CD4-positive, alpha-beta T cell treated with Interleukin-15 for 4 hours (primary cell): ENCODE measurements at regions not wholly inside any gene's neighbourhood (a gene's known extent, or its start where the extent isn't known, plus 50 kb on each side); places are given as distances from the start of the nearest gene placed in this dataset.

ENCODE experiments used
- DNase-seq: peaks from one replicate; pipeline ENCODE4 v3.0.0-alpha.2; 2020; ENCODE audit warnings: low spot score

DNA sequence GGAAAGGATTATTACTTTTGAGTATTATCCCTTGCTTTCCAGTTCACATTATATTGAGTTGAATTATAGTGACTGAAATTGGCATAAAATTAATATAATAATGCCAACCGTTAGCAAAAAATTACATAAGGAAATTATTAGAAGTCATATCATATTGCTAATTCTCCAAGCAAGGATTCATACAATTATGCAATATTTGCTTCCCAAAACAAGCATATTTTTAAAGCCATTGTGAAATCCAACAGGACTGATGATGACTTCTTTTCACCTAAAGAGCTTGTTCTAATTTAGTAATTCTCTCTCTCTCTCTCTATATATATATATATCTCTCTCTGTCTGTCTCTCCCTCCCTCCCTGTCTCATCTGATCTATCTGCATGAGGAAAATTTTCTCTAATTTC lies 283.5 kb downstream of the DSEL start:
- no peak for DNase-seq

DNA sequence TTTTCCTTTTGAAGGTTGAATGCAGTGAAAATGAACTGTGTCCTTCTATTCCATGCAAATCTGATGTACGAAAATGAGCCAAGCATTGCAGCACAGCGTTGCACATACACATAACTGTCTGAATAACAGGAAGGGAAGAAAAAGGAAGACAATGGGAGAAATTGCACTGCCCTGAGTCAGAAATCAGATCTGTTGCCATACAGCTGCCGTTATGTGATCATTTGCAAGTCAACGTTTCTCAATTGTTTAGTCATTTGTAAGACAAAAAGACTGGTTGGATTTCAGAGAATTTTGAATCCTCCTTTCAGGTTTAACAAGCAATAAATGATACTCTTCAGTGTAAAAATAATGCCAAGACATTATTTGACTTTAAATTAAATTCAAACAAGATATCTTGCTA lies 284.1 kb downstream of the DSEL start:
- DNase-seq, result no peak

GRCh38 chr18:67222887-67223286 lies 293.6 kb downstream of the DSEL start:
- DNase-seq, result no peak

DNA sequence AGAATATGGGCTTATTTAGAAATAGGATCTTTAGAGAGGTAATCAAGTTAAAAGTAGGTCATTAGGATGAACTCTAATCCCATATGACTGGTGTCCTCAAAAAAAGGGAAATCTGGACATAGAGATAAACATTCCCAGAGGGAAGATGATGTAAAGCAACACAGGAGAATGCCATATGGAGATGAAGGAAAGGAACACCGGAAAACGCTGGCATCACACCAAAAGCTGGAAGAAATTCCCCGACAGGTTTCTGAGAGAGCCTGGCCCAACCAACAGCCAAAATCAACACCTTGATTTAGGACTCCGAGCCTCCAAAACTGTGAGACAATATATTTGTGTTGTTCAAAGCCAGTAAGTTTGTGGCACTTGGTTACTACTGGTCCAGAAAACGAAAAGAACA lies 296.7 kb downstream of the DSEL start:
- DNase-seq, result no peak

- no peak for DNase-seq
Measured at GRCh38 chr18:67218556-67218955, 298.0 kb downstream of the DSEL start.

DNA sequence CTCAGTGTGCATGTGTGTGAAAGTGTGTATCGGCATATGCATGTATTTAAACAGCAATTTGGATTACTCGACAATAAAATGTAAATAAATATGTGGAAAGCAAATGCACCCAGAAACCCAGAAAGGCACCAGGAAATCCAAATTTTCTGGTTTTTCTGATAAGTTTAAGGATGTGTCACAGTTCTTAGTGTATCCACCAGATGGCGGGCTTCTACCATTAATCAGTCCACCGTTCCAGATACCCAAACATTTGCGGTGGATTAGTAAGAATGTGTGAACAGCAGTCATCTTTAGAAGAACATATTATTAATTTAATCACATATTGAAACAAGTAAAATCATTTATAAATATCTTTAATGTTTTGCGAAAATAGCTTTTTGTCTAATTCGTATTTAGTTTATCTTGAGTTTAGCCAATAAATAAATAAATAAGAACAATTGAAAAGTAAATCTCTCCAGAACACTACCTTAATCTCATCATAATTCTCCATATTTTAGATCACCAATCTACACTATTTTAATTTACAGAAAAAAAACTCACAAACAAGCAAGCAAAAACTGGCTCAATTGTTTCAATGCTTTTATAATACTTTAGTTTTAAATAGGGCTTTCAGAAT lies 298.9 kb downstream of the DSEL start:
- peak; percentile 69 for DNase-seq

DNA sequence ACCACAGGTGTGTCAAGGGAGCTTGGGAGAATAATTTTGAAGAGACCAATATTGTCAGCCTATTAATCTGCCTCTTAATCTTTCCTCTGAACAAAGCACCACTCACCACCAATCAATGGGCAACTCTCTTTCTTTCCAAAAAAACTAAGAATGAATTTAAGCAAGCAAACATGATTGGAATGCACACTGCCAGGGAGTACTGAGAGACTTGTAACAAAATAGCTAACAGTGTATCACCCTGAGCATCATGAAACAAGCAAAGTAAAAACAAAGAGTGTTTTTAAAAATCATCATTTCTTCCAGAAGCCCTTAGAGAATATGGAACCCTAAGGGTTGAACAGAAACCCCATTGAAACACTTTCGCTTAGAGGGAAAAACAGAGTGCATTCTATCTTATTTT lies 299.7 kb downstream of the DSEL start:
- DNase-seq, result no peak

DNA sequence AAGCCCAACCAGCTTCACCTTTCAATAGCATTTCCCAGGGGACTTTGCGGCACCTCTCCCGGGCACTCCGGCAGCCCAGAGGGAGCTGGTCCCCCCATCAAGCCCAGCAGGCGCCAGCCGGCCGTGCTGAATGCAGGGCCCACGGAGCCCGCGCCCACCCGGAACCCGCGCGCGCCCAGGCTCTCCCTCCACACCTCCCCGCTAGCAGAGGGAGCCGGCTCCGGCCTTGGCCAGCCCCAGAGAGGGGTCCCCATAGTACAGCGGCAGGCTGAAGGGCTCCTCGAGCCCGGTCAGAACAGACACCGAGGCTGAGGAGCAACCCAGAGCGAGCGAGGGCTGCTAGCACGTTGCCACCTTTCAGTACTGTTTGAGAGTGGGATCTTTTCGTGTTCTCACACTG lies 300.8 kb downstream of the DSEL start:
- no peak for DNase-seq

DNA sequence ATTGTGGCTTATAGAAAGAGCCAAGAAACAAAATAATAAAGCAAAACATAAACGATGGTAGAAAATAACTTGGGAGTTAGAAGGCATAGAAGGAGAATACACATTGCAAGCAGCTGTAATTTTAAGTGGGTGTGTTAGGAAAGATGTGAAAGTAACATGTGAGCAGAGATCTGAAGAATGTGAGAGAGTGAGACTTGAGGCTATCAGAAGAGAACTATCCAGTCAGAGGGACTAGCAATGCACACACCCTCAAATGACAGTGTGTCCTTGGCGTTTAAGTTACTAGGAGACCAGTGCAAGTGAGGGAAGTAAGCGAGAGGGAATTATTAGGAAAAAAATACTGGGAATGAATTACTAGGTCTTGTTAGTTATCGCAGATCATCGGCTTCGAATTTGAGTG lies 304.9 kb downstream of the DSEL start:
- no peak for DNase-seq

DNA sequence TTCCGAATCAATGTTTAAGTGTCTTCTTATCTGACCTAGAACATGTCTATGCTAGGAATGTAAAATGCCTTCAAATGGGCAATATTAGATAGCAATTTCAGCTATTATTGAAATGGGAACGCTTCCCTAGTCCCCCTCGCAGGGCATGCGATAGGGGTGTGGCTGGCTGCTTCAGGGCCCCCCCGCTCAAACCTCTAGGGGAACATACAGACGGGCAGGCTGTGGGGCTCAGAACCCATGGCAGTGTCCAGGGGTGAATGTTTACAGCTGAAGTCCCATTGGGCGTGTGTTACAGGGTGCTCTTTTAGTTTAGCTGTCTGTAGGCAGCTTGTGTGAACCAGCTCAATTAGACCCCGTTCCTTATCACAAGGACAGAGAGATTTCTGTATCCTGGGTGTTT lies 315.9 kb downstream of the DSEL start:
- DNase-seq, result no peak

- DNase-seq, result peak; percentile 41
Measured at GRCh38 chr18:67199993-67200617, 316.4 kb downstream of the DSEL start.

DNA sequence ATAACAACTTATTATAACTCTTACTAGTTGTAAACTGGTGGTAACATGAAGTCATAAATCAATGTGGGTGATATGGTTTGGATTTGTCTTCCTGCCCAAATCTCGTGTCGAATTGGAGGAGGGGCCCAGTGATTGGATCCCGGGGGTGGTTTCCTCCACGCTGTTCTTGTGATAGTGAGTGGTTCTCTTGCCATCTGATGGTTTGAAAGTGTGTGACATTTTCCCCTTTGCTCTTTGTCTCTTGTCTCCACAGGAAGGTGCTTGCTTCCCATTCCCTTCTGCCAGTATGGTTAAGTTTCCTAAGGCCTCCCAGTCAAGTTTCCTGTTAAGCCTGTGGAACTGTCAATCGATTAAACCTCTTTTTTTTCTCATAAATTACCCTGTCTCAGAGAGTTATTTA lies 321.6 kb downstream of the DSEL start:
- no peak for DNase-seq

DNA sequence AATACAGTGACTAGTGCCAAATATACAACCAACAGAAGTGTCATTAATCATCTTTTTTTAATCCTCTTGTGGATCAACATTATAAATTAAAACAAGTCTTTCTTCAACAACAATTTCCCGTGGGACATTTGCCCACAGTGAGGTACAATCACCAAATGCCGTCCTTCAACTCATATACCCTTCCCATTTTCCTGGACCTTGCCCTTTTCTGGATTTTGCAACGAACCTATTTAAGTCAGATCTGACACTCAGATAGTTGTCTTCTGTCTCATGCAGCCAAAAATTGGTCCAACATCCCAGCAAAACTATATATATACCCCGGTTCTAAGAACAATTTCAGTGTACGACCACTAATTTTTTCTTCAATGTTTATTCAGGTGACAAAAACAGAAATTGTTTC lies 324.0 kb downstream of the DSEL start:
- DNase-seq, result no peak

GRCh38 chr18:67183398-67183797 lies 333.1 kb downstream of the DSEL start:
- no peak for DNase-seq

- no peak for DNase-seq
Measured at GRCh38 chr18:67179726-67180125, 336.8 kb downstream of the DSEL start.

- no peak for DNase-seq
Measured at GRCh38 chr18:67159662-67160061, 356.9 kb downstream of the DSEL start.

- DNase-seq, result no peak
Measured at GRCh38 chr18:67154979-67155378, 361.5 kb downstream of the DSEL start.

- DNase-seq, result no peak
Measured at GRCh38 chr18:67151366-67151765, 365.2 kb downstream of the DSEL start.

DNA sequence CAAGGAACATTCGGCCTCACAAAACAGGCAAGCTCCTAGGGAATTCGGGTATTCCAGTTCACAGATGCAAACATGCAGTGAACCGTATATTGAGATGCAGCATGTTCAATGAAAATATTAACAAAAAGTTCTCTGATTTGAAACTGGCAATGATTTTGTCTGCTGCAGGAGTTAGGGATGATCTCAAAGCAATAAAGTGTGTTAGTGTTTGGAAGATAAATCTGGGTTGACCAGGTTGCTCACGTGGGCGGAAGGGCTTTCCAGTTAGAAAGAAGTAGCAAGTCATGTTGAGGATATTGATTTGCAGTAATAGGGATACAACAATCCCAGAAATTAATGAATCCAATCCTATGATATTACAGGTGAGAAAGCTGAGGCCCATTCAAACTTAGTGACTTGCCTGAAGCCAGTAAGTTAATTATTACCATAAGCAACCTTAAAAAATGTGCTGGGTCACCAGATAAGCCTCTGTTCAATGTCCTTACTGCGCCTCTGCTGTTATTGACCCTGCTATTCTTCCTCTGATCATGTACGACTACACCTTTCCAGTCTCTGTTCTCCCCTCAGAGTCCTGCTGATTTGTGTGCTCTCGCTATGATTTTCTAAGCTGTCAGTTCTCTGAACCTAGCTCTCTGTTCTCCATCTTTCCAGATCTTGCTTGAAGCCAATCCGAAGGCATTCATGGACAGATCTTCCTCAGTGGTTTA lies 370.8 kb downstream of the DSEL start:
- DNase-seq, result no peak

- DNase-seq, result no peak
Measured at GRCh38 chr18:67144329-67144728, 372.2 kb downstream of the DSEL start.

DNA sequence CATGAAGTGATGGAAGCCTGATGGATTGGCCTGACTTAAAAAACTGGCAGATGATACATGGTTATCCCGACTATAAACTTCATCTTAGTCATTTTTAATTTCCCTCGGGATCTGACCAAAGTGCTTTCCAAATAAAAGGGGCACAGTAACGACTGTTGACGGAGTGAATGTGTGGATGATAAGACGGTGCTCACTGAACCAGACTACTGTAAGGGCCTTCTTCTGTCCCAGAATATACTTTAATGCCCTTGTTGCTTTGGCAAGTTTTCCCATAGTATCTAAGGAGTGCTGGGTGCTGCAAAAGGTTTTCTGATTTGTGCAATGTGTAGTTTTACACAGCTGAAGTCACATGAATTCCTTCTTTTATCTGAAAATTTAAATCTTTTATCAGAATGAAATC lies 373.5 kb downstream of the DSEL start:
- no peak for DNase-seq

DNA sequence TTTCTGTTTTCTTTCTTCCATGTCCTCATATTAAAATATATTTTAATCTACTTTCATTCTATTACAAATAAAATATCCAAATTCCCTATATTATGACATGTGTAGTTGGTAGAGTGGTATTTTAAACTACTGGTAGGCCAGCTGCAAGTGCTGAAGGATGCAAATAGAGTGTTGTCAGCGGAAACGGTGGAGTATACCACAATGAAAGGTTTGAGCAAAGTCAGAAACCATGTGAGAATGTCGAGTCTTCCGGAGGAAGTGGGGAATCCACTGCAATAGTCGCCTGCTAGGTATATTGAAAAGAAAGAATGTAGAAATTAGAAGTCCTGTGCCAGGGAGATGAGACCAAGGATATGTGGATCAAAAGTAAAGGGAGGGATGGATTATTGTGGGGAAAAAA lies 373.9 kb downstream of the DSEL start:
- DNase-seq, result no peak

- no peak for DNase-seq
Measured at GRCh38 chr18:67140495-67140894, 376.0 kb downstream of the DSEL start.

DNA sequence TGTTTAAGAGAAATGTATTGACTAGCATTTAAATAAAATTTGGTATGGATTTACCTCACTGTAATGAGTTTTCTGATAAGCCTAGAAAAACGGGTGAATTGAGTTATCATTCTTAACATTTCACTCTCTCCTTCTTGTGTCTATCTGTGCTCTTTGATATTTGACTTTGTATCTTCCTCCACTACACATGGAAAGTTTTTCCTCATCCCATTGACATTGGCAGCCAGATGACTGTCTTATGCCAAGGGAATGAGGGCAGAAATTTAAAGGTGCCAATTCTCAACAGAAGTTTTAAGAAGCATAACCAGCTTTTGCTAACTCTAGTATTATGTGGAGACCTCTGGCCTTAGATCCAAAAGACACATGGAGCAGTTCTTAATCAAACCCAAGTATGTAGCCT lies 376.6 kb downstream of the DSEL start:
- DNase-seq, result no peak
